Neural crest cell (in vitro differentiated cells): ENCODE measurements at regions not wholly inside any gene's neighbourhood (a gene's known extent, or its start where the extent isn't known, plus 50 kb on each side); places are given as distances from the start of the nearest gene placed in this dataset.

Source experiments
- DNase-seq: peaks from one replicate; pipeline ENCODE4 v3.0.0; 2021; ENCODE audit warnings: low read depth, mixed read lengths, low spot score
- H3K27ac Mint-ChIP-seq: one replicate; pipeline ENCODE4 v1.8.0; 2021; ENCODE audit warnings: mild to moderate bottlenecking, mixed read lengths; ENCODE audit not compliant: unreplicated experiment
- H3K27me3 Mint-ChIP-seq: 2 replicates; pipeline ENCODE4 v1.8.0; 2021; ENCODE audit warnings: low read depth, mild to moderate bottlenecking, mixed read lengths
- H3K36me3 Mint-ChIP-seq: 2 replicates; pipeline ENCODE4 v1.8.0; 2021; ENCODE audit warnings: low read depth, mild to moderate bottlenecking, mixed read lengths
- H3K4me1 Mint-ChIP-seq: 2 replicates; pipeline ENCODE4 v1.8.0; 2021; ENCODE audit warnings: mixed read lengths
- H3K4me3 Mint-ChIP-seq: one replicate; pipeline ENCODE4 v1.8.0; 2021; ENCODE audit warnings: mild to moderate bottlenecking, mixed read lengths
- H3K9me3 Mint-ChIP-seq: 2 replicates; pipeline ENCODE4 v1.8.0; 2021; ENCODE audit warnings: mixed read lengths
- CTCF ChIP-seq: fragments of 200-600 bp; sonication (generic); conservative IDR thresholded peaks from 2 replicates; pipeline ENCODE4 v1.5.0; 2021; ENCODE audit warnings: antibody characterized with exemption, mild to moderate bottlenecking

GRCh38 chr1:67991546-67991945 lies 58.9 kb downstream of the DIRAS3 start:
- no peak for DNase-seq
- H3K27ac Mint-ChIP-seq: no peak overlapping the region
- no peak for TF ChIP-seq CTCF
- no peaks in the 10 kb centered on the region for H3K4me1 Mint-ChIP-seq
- no peaks in the 10 kb centered on the region for H3K27me3 Mint-ChIP-seq
- peaks cover 6% of the 10 kb centered on the region for H3K9me3 Mint-ChIP-seq
- no peak overlapping the region for H3K4me3 Mint-ChIP-seq
- H3K36me3 Mint-ChIP-seq: no peaks in the 10 kb centered on the region

- Mint-ChIP-seq H3K36me3 (no peaks in the 10 kb centered on the region), H3K9me3 (no peaks in the 10 kb centered on the region), H3K27ac (peak overlapping the region; percentile 1), H3K4me1 (no peaks in the 10 kb centered on the region), H3K4me3 (no peak overlapping the region), H3K27me3 (no peaks in the 10 kb centered on the region)
- no peak for DNase-seq
- TF ChIP-seq CTCF: no peak
Measured at GRCh38 chr1:67988066-67988465, 62.4 kb downstream of the DIRAS3 start.

GRCh38 chr1:67987046-67987799 lies 63.2 kb downstream of the DIRAS3 start:
- H3K9me3 Mint-ChIP-seq: no peaks in the 10 kb centered on the region
- no peak for DNase-seq
- no peaks in the 10 kb centered on the region for H3K36me3 Mint-ChIP-seq
- no peak overlapping the region for H3K4me3 Mint-ChIP-seq
- no peaks in the 10 kb centered on the region for H3K27me3 Mint-ChIP-seq
- no peak for TF ChIP-seq CTCF
- H3K27ac Mint-ChIP-seq: no peak overlapping the region
- no peaks in the 10 kb centered on the region for H3K4me1 Mint-ChIP-seq

DNA sequence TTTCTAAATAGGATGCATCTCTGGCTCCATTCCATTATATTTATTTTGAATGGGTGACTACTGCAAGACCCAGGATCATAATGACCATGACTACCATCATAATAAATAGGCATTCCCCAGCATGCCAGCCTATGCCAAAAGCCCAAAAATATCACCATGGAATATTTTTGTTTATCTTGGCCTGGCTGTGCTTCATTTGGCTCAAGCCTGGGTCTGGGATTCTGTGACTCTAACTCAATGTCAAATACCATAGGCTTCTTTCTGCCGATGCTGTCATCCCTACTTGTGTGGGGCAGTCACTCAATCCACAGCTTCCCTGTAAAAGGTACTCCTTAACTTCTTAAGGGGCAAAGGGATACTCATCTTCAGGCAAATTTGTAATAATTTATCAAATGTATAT lies 66.6 kb downstream of the DIRAS3 start:
- Mint-ChIP-seq H3K4me1 (no peaks in the 10 kb centered on the region), H3K4me3 (no peak overlapping the region), H3K9me3 (no peaks in the 10 kb centered on the region), H3K36me3 (no peaks in the 10 kb centered on the region), H3K27me3 (no peaks in the 10 kb centered on the region), H3K27ac (no peak overlapping the region)
- no peak for TF ChIP-seq CTCF
- DNase-seq: no peak

- no peak overlapping the region for H3K4me3 Mint-ChIP-seq
- H3K27me3 Mint-ChIP-seq: no peaks in the 10 kb centered on the region
- no peak for DNase-seq
- H3K4me1 Mint-ChIP-seq: no peaks in the 10 kb centered on the region
- no peak for TF ChIP-seq CTCF
- no peak overlapping the region for H3K27ac Mint-ChIP-seq
- H3K9me3 Mint-ChIP-seq: no peaks in the 10 kb centered on the region
- H3K36me3 Mint-ChIP-seq: no peaks in the 10 kb centered on the region
Measured at GRCh38 chr1:67980028-67980427, 70.4 kb downstream of the DIRAS3 start.
